ENCODE measurements at regions not wholly inside any gene's neighbourhood (a gene's known extent, or its start where the extent isn't known, plus 50 kb on each side); places are given as distances from the start of the nearest gene placed in this dataset.
"Not testable (repeated sequence)": the region's sequence is repeated elsewhere in the genome, so short reads cannot be mapped to it uniquely, and the experiment has no call there.

DNA sequence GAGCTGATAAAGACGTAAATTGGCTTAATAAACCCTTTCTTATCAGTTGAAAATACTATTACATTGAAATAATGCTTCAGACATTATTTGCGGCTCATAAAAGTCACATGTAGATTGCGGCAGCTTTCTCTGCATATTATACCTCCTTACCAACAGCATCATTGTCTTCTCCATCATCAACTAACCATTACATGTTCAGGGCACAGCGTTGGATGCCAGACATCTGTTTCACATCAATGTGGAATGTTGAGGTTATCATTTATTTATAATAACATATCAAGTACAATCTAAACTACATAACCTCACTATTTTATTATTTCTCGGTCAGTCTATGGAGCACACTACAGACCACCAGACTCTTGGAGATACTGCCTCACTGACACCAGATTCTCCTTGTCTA is 573.8 kb upstream of the FAT3 start:
- no peak for DNase-seq (ENCODE audit: low read depth)

DNA sequence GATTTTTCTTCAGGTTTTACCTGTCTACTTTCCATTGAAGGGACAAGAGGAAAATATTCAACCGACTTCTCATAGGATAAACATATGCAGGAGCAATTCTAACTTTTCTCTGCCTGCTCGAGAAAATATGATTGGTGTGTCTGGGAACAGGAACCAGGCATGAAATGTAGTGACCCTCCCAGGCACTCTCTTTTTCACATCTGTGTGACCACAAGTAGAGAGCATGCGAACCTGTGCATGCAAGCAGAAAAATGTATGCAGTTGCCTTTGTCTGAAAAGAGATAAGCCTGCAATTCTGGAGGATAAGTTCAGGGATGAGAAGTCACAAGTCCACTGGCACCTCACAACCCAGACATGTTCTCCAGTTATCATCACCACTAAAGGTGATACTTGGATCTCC is 583.5 kb upstream of the FAT3 start:
- no peak for DNase-seq (ENCODE audit: low read depth)

DNA sequence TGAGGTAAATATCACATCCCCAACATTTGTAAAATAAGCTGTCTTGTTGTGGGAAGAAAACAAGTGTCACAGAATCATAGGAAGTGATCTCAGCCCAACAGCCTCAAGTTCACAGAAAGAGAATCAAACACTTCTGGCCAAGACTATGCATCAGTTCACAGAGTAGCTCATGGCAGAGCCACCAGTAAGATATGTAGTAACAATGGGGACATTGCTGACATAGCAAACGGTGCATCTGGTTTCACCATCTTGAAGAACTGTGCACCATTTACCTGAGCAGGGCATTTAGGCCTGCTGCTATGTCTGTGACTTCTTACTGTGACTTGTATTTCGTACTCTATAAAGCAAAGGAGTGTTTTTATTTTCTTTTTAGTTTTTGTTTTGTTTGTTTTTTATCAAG is 585.3 kb upstream of the FAT3 start:
- no peak for DNase-seq (ENCODE audit: low read depth)

DNA sequence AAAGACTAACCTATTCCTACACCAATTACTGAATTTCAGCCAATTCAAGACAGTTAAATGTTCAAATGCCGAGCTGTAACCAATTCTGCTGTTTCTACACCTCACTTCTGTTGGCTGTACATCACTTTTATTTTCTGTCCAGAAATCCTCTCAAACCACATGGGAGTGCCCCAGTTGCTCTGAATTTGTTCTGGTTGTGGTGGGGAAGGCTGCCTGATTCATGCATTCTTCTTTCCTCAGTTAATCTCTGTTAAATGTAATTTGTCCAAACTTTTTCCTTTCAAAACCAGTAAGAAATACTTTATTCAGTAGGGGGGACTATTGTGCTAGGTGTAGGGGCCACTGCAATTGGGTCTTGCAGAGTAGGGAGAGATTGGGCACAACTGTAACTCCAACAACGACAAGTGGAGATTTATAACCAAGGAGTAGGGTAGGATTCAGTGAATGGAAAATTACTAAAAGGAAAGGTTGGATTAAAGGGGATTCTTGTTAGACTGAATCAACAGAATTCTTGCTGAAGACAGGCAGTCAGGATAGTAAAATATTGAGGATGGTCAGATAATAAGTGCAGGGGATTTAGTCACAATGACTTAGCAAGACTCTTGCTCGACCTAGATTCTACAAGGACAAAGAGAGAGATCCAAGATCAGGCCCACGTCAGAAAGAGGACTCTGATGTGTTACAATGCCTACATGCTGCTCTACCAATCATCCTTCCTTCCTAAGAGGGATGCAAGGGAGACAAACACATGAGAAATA is 593.5 kb upstream of the FAT3 start:
- DNase-seq (ENCODE audit: low read depth): no peak

DNA sequence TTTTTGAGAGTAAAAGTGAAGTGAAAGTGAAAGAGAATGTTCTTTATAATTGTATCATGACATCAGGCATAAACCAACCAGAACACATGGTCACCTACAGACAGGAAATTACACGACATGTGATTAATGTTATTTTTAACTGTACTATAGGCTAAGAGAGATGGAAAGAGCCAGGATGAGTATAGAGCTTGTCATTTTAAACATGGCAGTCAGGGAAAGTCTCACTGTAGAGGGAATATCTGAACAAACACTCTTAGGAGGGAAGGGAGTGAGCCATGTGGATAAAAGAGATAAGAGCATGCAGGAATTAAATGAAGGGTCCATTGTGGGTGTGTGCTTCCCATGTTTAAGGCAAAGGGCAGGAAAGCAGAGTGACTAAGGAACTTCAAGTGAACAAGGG is 599.1 kb upstream of the FAT3 start:
- no peak for DNase-seq (ENCODE audit: low read depth)

DNA sequence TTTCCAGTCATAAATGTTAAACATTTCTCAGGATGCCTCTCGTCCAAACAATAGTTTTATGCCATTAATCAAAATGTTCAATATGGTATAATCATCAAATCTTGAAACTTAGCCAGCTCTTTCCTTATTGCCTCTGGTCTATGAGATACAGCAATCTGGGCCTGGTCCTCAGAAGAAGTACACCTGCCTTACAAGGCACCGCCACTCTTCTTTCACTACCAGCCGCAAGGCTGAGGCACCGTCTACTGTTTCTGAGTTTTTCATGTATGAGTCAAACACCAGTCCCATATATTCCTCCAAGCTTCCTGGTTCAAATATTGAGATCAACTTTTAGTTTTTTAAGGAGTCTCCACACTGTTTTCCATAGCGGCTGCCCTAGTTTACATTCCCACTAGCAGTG is 600.6 kb upstream of the FAT3 start:
- no peak for DNase-seq (ENCODE audit: low read depth)

DNA sequence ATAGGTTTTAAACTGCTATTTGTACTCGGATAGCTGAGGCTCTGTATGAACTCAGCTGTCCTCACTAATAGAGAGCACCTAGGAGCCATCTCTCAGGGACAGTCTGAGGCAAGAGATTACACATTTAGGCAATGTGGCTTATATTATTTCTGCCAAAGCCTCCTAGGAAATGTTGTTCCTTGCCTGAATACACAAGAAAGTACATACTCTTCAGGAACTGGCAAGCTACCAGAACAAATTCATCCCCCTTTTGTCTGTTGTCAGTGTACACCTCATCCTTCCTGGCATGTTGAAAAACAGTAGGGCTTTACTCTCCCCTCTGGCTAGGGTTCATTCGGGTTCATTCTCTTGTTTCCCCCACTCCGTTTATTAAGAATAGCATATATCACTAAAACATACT is 615.9 kb upstream of the FAT3 start:
- DNase-seq (ENCODE audit: low read depth): no peak

DNA sequence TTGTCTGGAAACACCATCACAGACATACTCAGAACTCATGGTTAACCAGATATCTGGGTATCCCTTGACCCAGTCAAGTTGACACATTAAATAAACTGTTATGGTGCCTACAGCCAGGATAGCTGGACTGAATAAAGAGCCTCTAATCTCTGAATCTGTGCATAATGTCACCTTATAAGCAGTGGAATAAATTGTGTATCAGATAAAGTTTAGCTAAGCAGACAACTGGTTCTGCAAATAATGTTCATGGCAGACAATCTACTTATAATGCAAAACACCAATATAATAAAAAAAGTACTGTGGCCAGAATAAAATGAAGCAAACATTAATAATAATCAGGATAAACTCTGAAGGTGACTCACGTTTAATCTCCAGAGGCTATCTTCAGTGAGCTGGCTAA is 628.5 kb upstream of the FAT3 start:
- DNase-seq (ENCODE audit: low read depth): no peak

DNA sequence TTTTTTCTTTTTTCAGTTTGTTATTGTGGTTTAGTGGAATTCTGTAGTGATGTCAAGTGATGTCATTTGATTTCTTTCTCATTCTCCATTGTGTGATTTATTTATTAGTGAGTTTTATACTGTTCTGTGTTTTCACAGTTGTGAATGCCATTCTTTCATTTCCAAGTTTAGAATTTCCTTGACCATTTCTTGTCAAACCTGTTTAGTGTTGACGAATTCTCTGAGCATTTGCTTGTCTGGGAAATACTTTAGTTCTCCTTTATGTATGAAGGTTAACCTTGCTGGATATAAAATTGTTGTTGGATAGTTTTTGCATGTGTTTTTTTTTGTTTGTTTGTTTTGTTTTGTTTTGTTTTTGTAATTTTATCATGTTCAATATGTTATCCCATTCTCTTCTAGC is 633.6 kb upstream of the FAT3 start:
- no peak for DNase-seq (ENCODE audit: low read depth)

DNA sequence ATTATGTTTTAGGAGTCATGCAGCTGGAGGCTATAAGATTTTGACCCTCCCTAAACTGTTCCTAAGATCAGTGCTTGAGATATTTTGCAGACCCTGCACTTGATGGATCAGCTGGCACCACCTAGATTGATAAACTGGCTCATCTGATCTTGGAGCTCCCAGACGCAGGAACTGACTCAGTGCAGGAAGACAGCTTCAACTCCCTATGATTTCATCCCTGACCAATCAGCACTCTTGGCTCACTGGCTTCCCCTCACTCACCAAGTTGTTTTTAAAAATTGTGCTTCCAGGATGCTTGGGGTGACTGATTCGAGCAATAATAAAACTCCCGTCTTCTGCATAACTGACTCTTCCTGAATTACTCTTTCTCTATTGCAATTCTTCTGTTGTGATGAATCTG is 637.5 kb upstream of the FAT3 start:
- DNase-seq (ENCODE audit: low read depth): no peak

DNA sequence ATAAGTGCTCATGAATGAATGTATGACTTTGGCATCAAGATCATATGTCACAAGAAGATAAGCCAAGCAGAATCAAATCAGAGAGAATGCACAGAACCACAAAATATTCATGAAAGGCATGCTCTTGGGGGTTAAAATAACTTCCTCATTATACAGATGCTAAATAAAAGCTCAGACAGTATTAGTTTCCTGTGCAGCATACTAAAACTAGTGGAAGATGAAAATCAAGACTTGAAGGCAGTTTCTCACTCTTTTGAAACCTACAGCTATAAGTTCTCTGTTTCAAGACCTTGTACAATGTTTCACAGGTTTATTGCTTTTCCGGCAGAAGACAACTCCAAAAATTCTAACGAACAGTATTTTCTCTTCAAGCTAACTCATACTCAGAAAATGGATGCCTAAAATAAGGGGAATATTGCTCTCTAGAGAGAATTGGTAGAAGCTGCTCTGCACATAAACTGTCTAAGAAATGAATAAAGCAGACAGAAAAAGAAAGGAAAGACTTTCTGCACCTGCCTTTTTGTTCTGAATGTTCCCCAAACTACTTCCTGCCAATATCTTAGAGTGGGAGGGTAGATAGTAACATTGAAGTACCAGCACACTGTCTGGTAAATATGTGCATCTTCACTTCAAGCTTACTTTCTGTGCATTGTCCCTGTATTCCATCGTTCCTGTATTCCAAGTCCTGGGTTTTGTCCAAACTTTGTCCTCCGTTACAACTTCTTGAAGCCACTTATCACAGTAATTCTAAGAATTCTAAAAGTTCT is 639.4 kb upstream of the FAT3 start:
- DNase-seq (ENCODE audit: low read depth): no peak

DNA sequence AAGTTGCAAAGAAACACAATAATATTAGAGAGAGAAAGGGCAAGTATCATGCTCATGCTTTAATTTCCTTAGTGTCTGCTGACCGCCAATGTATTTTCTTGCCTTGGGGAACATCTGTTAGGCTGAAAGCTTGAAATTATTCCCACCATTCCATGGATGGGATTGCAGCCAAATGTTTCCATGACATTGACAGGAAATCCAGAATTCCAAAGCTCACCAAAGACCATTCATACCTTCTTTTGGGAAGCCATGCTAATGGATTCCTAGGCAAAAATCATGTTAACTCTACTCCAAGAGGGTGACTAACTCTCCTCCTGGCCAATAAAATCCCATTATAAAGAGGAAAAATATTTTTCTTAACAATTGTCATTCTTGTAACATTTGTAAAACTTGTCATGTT is 661.4 kb upstream of the FAT3 start:
- no peak for DNase-seq (ENCODE audit: low read depth)

DNA sequence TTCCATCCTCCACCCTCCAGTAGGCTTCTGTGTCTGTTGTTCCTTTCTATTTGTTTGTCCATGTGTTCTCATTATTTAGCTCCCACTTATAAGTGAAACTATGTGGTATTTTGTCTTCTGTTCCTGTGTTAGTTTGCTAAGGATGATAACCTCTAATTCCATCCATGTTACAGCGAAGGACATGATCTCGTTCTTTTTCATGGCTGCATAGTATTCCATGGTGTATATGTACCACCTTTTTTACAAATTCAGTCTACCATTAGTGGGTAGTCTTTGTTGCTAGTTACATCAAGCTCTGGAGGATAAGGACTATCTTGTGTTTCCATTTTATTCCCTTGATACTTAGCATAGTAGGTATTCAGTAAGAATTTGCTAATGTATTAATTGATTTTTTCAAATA is 664.2 kb upstream of the FAT3 start:
- no peak for DNase-seq (ENCODE audit: low read depth)

DNA sequence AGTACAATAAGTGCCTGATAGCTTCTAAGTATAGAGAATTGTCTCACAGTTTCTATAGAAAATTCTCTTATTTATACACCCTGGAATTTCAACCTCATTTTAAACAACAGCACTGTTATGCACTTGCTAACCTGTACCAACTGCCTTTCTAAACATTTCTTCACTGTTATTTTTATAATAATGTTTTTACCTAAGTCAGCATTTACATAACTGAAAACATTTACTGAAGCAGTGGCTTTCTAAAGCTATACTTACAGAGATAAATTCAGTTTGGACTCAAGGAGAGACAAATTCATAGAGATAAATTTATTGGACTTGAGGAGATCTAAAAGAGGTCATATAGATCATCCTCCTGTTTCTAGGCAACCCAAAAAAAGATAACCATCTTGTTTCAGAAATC is 686.6 kb upstream of the FAT3 start:
- DNase-seq (ENCODE audit: low read depth): no peak

DNA sequence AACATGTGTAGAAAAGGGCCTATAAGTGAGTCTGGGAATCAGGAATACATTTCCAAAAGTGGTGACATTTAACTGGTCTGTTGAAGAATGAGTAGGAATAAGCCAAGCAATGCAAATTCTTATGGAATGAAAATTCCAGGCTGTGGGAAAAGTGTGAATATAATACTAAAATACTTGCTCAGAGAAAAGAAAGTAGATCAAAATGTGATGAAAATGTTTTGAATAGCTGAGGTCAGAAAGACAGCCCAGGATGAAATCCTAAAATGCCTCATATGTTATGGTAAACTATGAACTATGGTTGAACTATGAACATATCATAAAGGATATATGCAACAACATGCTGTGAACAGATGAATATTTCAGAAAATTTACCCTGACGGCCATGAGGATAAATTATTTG is 688.3 kb upstream of the FAT3 start:
- DNase-seq (ENCODE audit: low read depth): no peak

DNA sequence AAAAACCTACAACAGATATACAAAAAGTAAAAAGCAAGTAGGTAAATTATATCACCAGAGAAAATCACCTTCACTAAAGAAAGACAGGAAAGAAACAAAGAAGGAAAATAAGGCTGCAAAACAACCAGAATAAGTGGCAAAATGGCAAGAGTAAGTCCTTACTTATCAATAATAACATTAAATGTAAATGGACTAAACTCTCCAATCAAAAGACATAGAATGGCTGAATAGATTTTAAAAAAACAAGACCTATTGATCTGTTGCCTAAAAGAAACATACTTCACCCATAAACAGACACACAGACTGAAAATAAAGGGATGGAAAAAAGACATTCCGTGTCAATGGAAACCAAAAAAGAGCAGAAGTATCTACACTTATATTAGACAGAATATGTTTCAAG is 695.7 kb upstream of the FAT3 start:
- DNase-seq (ENCODE audit: low read depth): no peak

DNA sequence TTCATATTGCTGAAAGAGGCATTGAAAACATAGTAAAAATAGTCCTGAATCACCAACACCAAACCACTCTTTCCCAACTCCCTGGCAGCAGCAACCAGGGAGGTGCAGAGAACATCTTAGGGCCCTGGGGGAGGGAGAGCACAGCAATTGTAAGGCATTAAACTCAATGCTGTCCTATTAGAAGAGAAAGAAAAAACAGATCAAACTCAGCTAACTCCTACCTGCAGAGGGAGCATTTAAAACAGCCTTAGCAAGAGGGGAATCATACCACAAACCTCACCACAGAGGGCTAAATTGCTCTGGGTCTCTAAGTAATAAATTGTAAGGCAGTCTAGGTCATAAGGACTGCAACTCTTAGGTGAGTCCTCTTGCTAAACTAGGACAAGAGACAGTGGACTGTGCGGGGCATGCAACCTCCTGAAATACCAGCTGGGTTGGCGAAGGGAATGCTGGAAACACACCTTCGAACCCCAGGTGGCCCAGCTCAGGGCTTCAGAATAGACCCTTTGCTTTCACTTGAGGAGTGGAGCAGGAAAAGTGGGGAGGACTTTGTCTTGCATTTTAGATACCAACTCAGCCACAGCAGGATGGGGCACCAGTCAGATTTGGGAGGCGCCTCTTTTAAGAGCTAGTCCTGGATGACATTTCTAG is 697.1 kb upstream of the FAT3 start:
- DNase-seq (ENCODE audit: low read depth): no peak

DNA sequence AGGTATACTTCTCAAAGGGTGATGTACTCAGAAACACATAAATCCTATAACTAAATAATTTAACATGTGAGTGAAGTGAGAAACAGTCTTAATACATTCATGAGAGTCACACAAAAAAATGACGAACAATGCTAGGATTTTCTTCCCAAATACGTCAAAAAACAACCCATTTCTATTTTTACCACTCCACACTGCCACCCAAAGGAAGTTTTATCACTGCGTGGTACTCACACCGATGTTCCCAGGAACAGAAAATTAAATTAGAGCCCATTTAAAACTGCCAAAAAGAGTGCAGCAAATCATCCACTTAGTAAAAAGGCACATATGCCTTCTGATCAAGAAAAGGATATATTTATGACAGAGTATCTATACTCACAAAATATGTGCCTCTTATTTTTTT is 710.9 kb upstream of the FAT3 start:
- no peak for DNase-seq (ENCODE audit: low read depth)

DNA sequence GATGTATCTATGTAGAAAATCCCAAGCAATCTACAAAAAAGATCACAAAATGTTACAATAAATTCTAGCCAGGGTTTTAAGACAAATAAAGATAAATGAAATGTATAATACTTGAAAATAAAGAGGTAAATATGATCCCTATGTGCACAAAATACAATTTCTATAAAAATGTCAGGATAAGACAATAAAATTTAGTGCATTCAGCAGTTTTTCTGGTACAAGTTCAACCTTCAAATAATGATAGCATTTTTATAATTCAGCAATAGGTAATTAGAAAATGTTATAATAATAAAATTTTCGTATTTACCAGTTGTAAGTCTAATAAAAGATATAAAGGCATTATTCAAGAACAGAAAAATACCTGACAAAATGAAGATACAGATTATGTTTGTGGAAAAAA is 726.8 kb upstream of the FAT3 start:
- no peak for DNase-seq (ENCODE audit: low read depth)

DNA sequence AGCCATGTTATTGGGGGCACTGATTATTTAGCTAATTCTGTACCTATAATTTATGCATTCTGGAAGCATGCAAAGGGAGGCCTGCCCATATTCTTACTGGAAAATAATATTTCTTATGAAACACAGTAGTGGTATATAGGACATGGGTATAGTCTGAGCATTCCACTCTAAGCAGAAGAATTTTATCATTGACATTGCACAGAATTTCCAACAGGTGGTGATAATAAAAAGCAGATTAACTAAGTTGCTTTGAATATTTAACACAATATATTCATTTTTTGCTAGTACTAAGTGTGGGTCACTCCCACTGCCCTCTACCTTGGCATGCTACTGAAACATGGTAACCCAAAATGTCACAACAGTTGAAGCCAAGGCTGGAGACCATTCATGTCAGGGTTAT is 728.8 kb upstream of the FAT3 start:
- DNase-seq (ENCODE audit: low read depth): no peak

DNA sequence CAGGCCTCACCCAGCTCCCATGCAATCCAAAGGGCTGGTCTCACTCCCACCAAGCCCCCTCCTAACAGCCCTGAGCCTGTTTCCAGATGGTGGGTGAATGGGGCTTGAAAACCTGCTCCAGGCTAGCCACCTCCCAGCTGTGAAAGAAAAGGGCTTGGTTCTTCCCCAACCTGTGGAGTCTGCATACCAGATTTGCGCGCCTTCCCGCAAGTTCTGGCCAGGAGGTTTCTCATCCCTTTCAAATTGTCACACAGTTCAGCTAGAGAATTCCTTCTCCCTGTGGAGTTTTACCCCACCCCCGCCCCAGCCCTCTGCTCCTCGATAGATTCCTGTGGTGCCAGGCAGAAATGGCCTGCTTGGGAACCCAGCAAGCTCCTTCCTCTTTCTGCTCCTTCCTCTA is 734.6 kb upstream of the FAT3 start:
- no peak for DNase-seq (ENCODE audit: low read depth)

DNA sequence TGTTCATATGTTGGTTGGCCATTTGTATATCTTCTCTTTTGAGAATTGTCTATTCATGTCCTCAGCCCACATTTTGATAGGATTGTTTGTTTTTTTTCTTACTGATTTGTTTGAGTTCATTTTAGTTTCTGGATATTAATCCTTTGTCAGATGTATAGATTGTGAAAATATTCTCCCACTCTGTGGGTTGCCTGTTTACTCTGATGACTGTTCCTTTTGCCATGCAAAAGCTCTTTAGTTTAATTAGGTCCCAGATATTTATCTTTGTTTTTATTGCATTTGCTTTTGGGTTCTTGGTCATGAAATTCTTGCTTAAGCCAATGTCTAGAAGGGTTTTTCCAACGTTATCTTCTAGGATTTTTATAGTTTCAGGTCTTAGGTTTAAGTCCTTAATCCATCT is 740.7 kb upstream of the FAT3 start:
- DNase-seq (ENCODE audit: low read depth): not testable (repeated sequence)

DNA sequence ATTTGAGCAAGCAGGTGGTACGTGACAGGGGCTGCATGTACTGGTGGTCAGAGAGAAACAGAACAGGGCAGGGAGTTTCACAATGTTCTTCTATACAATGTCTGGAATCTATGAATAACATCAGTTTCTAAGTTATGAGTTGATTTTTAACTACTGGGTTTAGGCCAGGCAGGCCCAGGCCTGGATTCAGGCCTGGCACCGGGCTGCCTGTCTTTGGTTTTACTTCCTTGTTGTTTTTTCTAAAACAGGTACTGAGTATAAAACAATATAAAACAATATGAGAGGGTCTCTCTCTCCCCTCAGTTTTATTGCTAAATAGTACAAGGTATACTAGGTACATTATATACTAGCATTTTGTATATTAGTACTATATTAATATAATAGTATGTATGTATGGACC is 742.7 kb upstream of the FAT3 start:
- not testable (repeated sequence) for DNase-seq (ENCODE audit: low read depth)
